ENCODE measurements at regions not wholly inside any gene's neighbourhood (a gene's known extent, or its start where the extent isn't known, plus 50 kb on each side); places are given as distances from the start of the nearest gene placed in this dataset.
"Not testable (repeated sequence)": the region's sequence is repeated elsewhere in the genome, so short reads cannot be mapped to it uniquely, and the experiment has no call there.

GRCh38 chr2:2581331-2582159 is 250.5 kb upstream of the MYT1L start:
- Histone ChIP-seq H3K36me3 (no peaks in the 10 kb centered on the region), H3K9me3 (no peaks in the 10 kb centered on the region), H3K4me3 (no peak overlapping the region), H3K27me3 (no peaks in the 10 kb centered on the region), H3K27ac (no peak overlapping the region), H3K4me1 (no peaks in the 10 kb centered on the region)
- intact Hi-C loops (cut with DNase I; ENCODE audit: low total_unique reads) (no loop called here), in situ Hi-C loops (cut with MboI; ENCODE audit: low pct_ligation_motif_present in 1 of 4, low pct_unique_long_range_greater_than_20kb in 1 of 4, low sequenced_read_pairs in 3 of 4) (no loop called here)
- WGBS, 2 donors (ENCODE audit: low coverage in 1 of 2): 86% methylated on average over 15 to 28 of the region's 28 CpGs
- TF ChIP-seq CTCF (IDR thresholded peaks at IDR 0.05) (no peak), EP300 (IDR thresholded peaks at IDR 0.05; ENCODE audit: low read depth) (no peak), POLR2A (IDR thresholded peaks at IDR 0.05) (no peak), POLR2AphosphoS5 (IDR thresholded peaks at IDR 0.05) (no peak)
- no peak for DNase-seq

- H3K36me3 ChIP-seq; H3K9me3 ChIP-seq; H3K4me3 ChIP-seq; H3K27me3 ChIP-seq; H3K27ac ChIP-seq; DNase-seq; intact Hi-C loops (cut with DNase I; ENCODE audit: low total_unique reads); H3K4me1 ChIP-seq; in situ Hi-C loops (cut with MboI; ENCODE audit: low pct_ligation_motif_present in 1 of 4, low pct_unique_long_range_greater_than_20kb in 1 of 4, low sequenced_read_pairs in 3 of 4): not testable (repeated sequence)
- WGBS, 2 donors (ENCODE audit: low coverage in 1 of 2): 88 to 97% methylated on average over 5 to 19 of the region's 19 CpGs
Observed at GRCh38 chr2:2580841-2581240, 249.8 kb upstream of the MYT1L start.

GRCh38 chr2:2580341-2580740 is 249.3 kb upstream of the MYT1L start:
- in situ Hi-C loops (cut with MboI; ENCODE audit: low pct_ligation_motif_present in 1 of 4, low pct_unique_long_range_greater_than_20kb in 1 of 4, low sequenced_read_pairs in 3 of 4) (no loop called here), intact Hi-C loops (cut with DNase I; ENCODE audit: low total_unique reads) (no loop called here)
- no peak for DNase-seq
- H3K27ac ChIP-seq: no peak overlapping the region
- TF ChIP-seq POLR2AphosphoS5 (IDR thresholded peaks at IDR 0.05) (no peak), POLR2A (IDR thresholded peaks at IDR 0.05) (no peak), CTCF (IDR thresholded peaks at IDR 0.05) (no peak), EP300 (IDR thresholded peaks at IDR 0.05; ENCODE audit: low read depth) (no peak)
- H3K27me3 ChIP-seq: no peaks in the 10 kb centered on the region
- WGBS, 2 donors (ENCODE audit: low coverage in 1 of 2): 88 to 97% methylated on average over 6 to 19 of the region's 19 CpGs
- H3K9me3 ChIP-seq: no peaks in the 10 kb centered on the region
- H3K4me3 ChIP-seq: no peak overlapping the region
- no peaks in the 10 kb centered on the region for H3K4me1 ChIP-seq
- H3K36me3 ChIP-seq: no peaks in the 10 kb centered on the region

GRCh38 chr2:2579814-2580213 is 248.7 kb upstream of the MYT1L start:
- Histone ChIP-seq H3K27me3 (no peaks in the 10 kb centered on the region), H3K9me3 (no peaks in the 10 kb centered on the region), H3K4me1 (no peaks in the 10 kb centered on the region), H3K36me3 (no peaks in the 10 kb centered on the region), H3K27ac (no peak overlapping the region), H3K4me3 (no peak overlapping the region)
- in situ Hi-C loops (cut with MboI; ENCODE audit: low pct_ligation_motif_present in 1 of 4, low pct_unique_long_range_greater_than_20kb in 1 of 4, low sequenced_read_pairs in 3 of 4): no loop called here
- DNase-seq: no peak
- 78 to 80% methylated on average over 1 to 8 of the region's 8 CpGs for WGBS, 2 donors (ENCODE audit: low coverage in 1 of 2)
- intact Hi-C loops (cut with DNase I; ENCODE audit: low total_unique reads): no loop called here
- no peak for TF ChIP-seq POLR2AphosphoS5 (IDR thresholded peaks at IDR 0.05)

- Histone ChIP-seq H3K9me3 (no peaks in the 10 kb centered on the region), H3K4me1 (no peaks in the 10 kb centered on the region), H3K27ac (no peak overlapping the region), H3K36me3 (no peaks in the 10 kb centered on the region), H3K4me3 (no peak overlapping the region), H3K27me3 (no peaks in the 10 kb centered on the region)
- intact Hi-C loops (cut with DNase I; ENCODE audit: low total_unique reads): no loop called here
- in situ Hi-C loops (cut with MboI; ENCODE audit: low pct_ligation_motif_present in 1 of 4, low pct_unique_long_range_greater_than_20kb in 1 of 4, low sequenced_read_pairs in 3 of 4): no loop called here
- 56 to 65% methylated on average over 16 to 17 of the region's 17 CpGs for WGBS, 2 donors (ENCODE audit: low coverage in 1 of 2)
- DNase-seq: no peak
- TF ChIP-seq POLR2AphosphoS5 (IDR thresholded peaks at IDR 0.05): no peak
- TF ChIP-seq CTCF (IDR thresholded peaks at IDR 0.05): no peak
Observed at GRCh38 chr2:2577407-2577831, 246.3 kb upstream of the MYT1L start.
